22Rv1 (cell line): ENCODE measurements at regions not wholly inside any gene's neighbourhood (a gene's known extent, or its start where the extent isn't known, plus 50 kb on each side); places are given as distances from the start of the nearest gene placed in this dataset.

Experiments used
- ZFX ChIP-seq: fragments of 450-650 bp; IDR thresholded peaks from 2 replicates; pipeline ENCODE4 v1.6.1; 2017; ENCODE audit warnings: antibody characterized with exemption, borderline replicate concordance
- TF ChIP-seq, protein P1 (sequence below): fragments of 450-650 bp; IDR thresholded peaks from 2 replicates; pipeline ENCODE4 v1.5.1; 2017; ENCODE audit warnings: mild to moderate bottlenecking

DNA sequence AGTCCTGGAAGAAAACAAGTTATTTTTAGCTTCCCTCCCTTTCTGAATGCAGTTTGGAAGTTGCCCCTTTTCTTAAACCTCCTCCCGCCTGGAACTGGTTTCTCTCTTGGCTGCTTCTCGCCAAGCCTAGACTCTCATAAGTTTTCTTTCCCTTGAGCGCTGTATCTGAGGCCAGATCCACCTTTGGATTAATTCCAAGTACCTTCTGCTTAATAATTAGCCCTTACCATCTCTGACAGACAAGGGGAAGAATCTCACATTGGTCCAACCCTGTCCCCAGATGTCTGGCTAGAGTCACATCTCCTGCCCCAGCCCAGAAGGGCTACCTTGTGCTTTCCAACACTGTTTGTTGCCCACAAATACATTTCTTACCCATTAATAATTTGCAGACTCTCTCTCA, 161.8 kb upstream of the RGS6 start:
- TF ChIP-seq, protein P1, sequence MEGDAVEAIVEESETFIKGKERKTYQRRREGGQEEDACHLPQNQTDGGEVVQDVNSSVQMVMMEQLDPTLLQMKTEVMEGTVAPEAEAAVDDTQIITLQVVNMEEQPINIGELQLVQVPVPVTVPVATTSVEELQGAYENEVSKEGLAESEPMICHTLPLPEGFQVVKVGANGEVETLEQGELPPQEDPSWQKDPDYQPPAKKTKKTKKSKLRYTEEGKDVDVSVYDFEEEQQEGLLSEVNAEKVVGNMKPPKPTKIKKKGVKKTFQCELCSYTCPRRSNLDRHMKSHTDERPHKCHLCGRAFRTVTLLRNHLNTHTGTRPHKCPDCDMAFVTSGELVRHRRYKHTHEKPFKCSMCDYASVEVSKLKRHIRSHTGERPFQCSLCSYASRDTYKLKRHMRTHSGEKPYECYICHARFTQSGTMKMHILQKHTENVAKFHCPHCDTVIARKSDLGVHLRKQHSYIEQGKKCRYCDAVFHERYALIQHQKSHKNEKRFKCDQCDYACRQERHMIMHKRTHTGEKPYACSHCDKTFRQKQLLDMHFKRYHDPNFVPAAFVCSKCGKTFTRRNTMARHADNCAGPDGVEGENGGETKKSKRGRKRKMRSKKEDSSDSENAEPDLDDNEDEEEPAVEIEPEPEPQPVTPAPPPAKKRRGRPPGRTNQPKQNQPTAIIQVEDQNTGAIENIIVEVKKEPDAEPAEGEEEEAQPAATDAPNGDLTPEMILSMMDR, result no peak
- no peak for TF ChIP-seq ZFX
